Keratinocyte (primary cell): ENCODE measurements at regions not wholly inside any gene's neighbourhood (a gene's known extent, or its start where the extent isn't known, plus 50 kb on each side); places are given as distances from the start of the nearest gene placed in this dataset.

Experiments
- DNase-seq: peaks from one replicate; pipeline ENCODE4 v3.0.0-alpha.2; 2011; ENCODE audit warnings: low read depth, missing footprints, low spot score
- FAIRE-seq: peaks from 2 replicates; lab custom pipeline; 2011; peaks lifted over from hg19 to GRCh38; lab: Jason Lieb, UNC
- H2AFZ ChIP-seq: 2 replicates; pipeline ENCODE4 v1.6.0; 2012; ENCODE audit warnings: low read length, control low read depth, inconsistent platforms; ENCODE audit not compliant: control insufficient read depth
- H3K27ac ChIP-seq: 2 replicates; pipeline ENCODE4 v1.5.1; 2011; ENCODE audit warnings: low read length; ENCODE audit not compliant: control insufficient read depth, insufficient read depth
- H3K27me3 ChIP-seq: 3 replicates; pipeline ENCODE4 v1.6.0; 2011; ENCODE audit warnings: low read length; ENCODE audit not compliant: control insufficient read depth, insufficient read depth; ENCODE audit errors: extremely low read depth
- H3K36me3 ChIP-seq, 2 experiments: 2 replicates in 1 of 2; 3 replicates in 1 of 2; pipeline ENCODE4 v1.5.1; 2011; ENCODE audit warnings: low read length in 2 of 2, mild to moderate bottlenecking in 1 of 2; ENCODE audit not compliant: control insufficient read depth in 2 of 2, insufficient read depth in 2 of 2; ENCODE audit errors: extremely low read depth in 1 of 2
- H3K4me1 ChIP-seq: 3 replicates; pipeline ENCODE4 v1.5.1; 2011; ENCODE audit warnings: low read length; ENCODE audit not compliant: control insufficient read depth, insufficient read depth; ENCODE audit errors: extremely low read depth
- H3K4me2 ChIP-seq: 3 replicates; pipeline ENCODE4 v1.6.0; 2011; ENCODE audit warnings: low read depth, low read length; ENCODE audit not compliant: control insufficient read depth, insufficient read depth; ENCODE audit errors: extremely low read depth
- H3K4me3 ChIP-seq, 3 experiments: fragments of 200-600 bp in 1 of 3; sonication (generic) in 1 of 3; 2 replicates in 2 of 3; 3 replicates in 1 of 3; pipeline ENCODE4 v1.5.1; 2011 to 2016; ENCODE audit warnings: low read length in 3 of 3, mild to moderate bottlenecking in 3 of 3, control low read depth in 2 of 3, inconsistent platforms in 1 of 3, low read depth in 1 of 3, mixed read lengths in 1 of 3, mixed run types in 1 of 3, moderate library complexity in 1 of 3; ENCODE audit not compliant: control insufficient read depth in 2 of 3, insufficient read depth in 2 of 3; ENCODE audit errors: extremely low read depth in 1 of 3
- H3K79me2 ChIP-seq: 2 replicates; pipeline ENCODE4 v1.6.0; 2012; ENCODE audit warnings: low read length; ENCODE audit not compliant: control insufficient read depth, insufficient read depth
- H3K9ac ChIP-seq: 3 replicates; pipeline ENCODE4 v1.6.0; 2011; ENCODE audit warnings: low read length; ENCODE audit not compliant: control insufficient read depth, insufficient read depth; ENCODE audit errors: extremely low read depth
- H3K9me1 ChIP-seq: 3 replicates; pipeline ENCODE4 v1.6.0; 2011; ENCODE audit warnings: low read length; ENCODE audit not compliant: control insufficient read depth, insufficient read depth; ENCODE audit errors: extremely low read depth
- H3K9me3 ChIP-seq: 2 replicates; pipeline ENCODE4 v1.5.1; 2012; ENCODE audit warnings: low read depth, low read length; ENCODE audit not compliant: control insufficient read depth
- H4K20me1 ChIP-seq: 3 replicates; pipeline ENCODE4 v1.6.0; 2011; ENCODE audit warnings: low read length; ENCODE audit not compliant: control insufficient read depth, insufficient read depth; ENCODE audit errors: extremely low read depth
- EZH2 ChIP-seq: IDR thresholded peaks from one replicate; pipeline ENCODE4 v1.6.1; 2012; ENCODE audit warnings: inconsistent platforms, mild to moderate bottlenecking, low read length, moderate library complexity
- dilution Hi-C: fragments of 300-500 bp; cut with MboI; formaldehyde crosslinking; loops from one replicate; pipeline ENCODE4 v1.7.0; 2020; ENCODE audit warnings: low sequenced_read_pairs; ENCODE audit not compliant: extremely low pct_ligation_motif_present
- TF ChIP-seq, protein P1 (sequence below), 3 experiments: IDR thresholded peaks in 1 of 3; conservative IDR thresholded peaks in 1 of 3; optimal IDR thresholded peaks in 1 of 3; 2 replicates in 2 of 3; 3 replicates in 1 of 3; pipeline versions ENCODE3 to v1.5.1; 2011; ENCODE audit warnings: low read length in 3 of 3, mild to moderate bottlenecking in 3 of 3, moderate library complexity in 2 of 3, control low read depth in 1 of 3, inconsistent platforms in 1 of 3; ENCODE audit not compliant: insufficient read depth in 2 of 3; ENCODE audit errors: extremely low read depth in 1 of 3

DNA sequence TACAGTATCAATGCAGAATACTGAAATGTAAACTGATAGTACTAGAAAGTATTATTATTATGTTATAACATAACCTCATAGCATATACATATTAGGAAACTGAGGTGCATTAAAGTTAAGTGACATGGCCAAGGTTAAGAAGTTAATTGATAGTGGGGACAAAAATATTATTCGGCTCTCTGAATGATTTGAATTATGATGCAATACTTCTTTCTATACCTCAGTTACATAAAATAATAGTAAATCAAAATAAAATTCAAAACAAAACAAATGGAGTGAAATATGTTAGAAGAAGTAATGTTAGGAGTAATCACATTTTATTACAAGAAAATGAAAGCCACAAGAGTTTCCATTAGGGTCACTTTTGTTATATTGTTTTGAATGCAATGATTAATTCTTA, 455.2 kb downstream of the PLA2G4A start:
- Histone ChIP-seq H3K27ac (no peak overlapping the region), H3K27me3 (no peaks in the 10 kb centered on the region), H3K4me1 (no peaks in the 10 kb centered on the region), H3K36me3 (no peaks in the 10 kb centered on the region), H3K9me3 (no peaks in the 10 kb centered on the region), H3K9ac (no peak overlapping the region), H3K4me3 (no peak overlapping the region), H3K4me2 (no peak overlapping the region), H4K20me1 (no peaks in the 10 kb centered on the region), H2AFZ (no peak overlapping the region), H3K9me1 (no peaks in the 10 kb centered on the region), H3K79me2 (no peaks in the 10 kb centered on the region)
- DNase-seq, result no peak
- dilution Hi-C loops, result no loop called here
- FAIRE-seq, result no peak
- TF ChIP-seq, protein P1, sequence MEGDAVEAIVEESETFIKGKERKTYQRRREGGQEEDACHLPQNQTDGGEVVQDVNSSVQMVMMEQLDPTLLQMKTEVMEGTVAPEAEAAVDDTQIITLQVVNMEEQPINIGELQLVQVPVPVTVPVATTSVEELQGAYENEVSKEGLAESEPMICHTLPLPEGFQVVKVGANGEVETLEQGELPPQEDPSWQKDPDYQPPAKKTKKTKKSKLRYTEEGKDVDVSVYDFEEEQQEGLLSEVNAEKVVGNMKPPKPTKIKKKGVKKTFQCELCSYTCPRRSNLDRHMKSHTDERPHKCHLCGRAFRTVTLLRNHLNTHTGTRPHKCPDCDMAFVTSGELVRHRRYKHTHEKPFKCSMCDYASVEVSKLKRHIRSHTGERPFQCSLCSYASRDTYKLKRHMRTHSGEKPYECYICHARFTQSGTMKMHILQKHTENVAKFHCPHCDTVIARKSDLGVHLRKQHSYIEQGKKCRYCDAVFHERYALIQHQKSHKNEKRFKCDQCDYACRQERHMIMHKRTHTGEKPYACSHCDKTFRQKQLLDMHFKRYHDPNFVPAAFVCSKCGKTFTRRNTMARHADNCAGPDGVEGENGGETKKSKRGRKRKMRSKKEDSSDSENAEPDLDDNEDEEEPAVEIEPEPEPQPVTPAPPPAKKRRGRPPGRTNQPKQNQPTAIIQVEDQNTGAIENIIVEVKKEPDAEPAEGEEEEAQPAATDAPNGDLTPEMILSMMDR (optimal IDR thresholded peaks at IDR 0.05 in 1 of 3, IDR thresholded peaks at IDR 0.05 in 1 of 3, conservative IDR thresholded peaks at IDR 0.05 in 1 of 3; ENCODE audit: extremely low read depth in 1 of 3, insufficient read depth in 2 of 3, low read length in 3 of 3), result no peak
- TF ChIP-seq EZH2, result no peak

DNA sequence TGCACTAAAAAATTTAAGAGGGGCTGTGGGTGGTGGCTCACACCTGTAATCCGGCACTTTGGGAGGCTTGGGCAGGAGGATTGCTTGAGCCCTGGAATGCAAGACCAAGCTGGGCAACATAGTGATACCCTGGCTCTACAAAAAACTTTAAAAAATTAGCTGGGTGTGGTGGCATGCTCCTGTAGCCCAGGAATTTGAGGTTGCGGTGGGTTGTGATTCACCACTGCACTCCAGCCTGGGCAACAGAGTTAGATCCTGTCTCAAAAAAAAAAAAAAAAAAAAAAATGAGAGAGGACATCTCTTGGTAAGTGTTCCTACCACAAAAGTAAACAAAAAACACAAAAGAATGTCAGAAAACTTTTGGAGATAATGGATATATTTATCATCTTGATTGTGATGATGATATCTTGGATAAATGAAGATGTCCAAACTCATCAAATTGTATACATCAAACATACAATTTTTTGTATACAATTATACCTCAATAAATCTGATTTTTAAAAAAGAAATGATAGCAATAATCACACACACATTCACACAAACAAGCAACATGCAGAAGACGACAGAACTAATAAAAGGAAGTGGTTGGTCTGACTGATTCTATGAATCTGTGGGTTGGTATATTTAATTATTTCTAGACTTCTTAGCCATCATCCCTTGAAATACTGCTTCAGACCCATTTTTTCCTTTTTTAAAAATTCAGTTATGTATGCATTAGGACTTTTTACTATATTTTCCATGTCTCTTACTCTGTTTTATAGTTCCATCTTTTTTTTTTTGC, 465.9 kb downstream of the PLA2G4A start:
- DNase-seq, result no peak

More for the DNA sequence above, 465.9 kb downstream of the PLA2G4A start:
- H3K27me3 ChIP-seq, result no peaks in the 10 kb centered on the region
- no peaks in the 10 kb centered on the region for H3K4me1 ChIP-seq
- no peaks in the 10 kb centered on the region for H4K20me1 ChIP-seq
- no peak overlapping the region for H2AFZ ChIP-seq
- H3K9me1 ChIP-seq, result no peaks in the 10 kb centered on the region
- no peak overlapping the region for H3K4me3 ChIP-seq
- H3K79me2 ChIP-seq, result no peaks in the 10 kb centered on the region
- TF ChIP-seq, protein P1 (optimal IDR thresholded peaks at IDR 0.05 in 1 of 3, IDR thresholded peaks at IDR 0.05 in 1 of 3, conservative IDR thresholded peaks at IDR 0.05 in 1 of 3; ENCODE audit: extremely low read depth in 1 of 3, insufficient read depth in 2 of 3, low read length in 3 of 3), result no peak
- no peak for TF ChIP-seq EZH2
- no peak overlapping the region for H3K9ac ChIP-seq
- H3K9me3 ChIP-seq, result no peaks in the 10 kb centered on the region
- FAIRE-seq, result no peak
- no peak overlapping the region for H3K4me2 ChIP-seq
- H3K27ac ChIP-seq, result no peak overlapping the region
- dilution Hi-C loops, result no loop called here
- H3K36me3 ChIP-seq, result no peaks in the 10 kb centered on the region
